ENCODE measurements at regions not wholly inside any gene's neighbourhood (a gene's known extent, or its start where the extent isn't known, plus 50 kb on each side); places are given as distances from the start of the nearest gene placed in this dataset.

GRCh38 chr13:73861136-73861535 is 273.1 kb downstream of the KLF12 start:
- DNase-seq (ENCODE audit: extremely low read depth, low read depth, low spot score) = no peak

GRCh38 chr13:73860501-73860900 is 273.7 kb downstream of the KLF12 start:
- DNase-seq (ENCODE audit: extremely low read depth, low read depth, low spot score) = no peak

GRCh38 chr13:73859841-73860240 is 274.4 kb downstream of the KLF12 start:
- DNase-seq (ENCODE audit: extremely low read depth, low read depth, low spot score) = no peak

- DNase-seq (ENCODE audit: extremely low read depth, low read depth, low spot score) = no peak
These were observed 277.1 kb downstream of the KLF12 start for GRCh38 chr13:73857106-73857505.

GRCh38 chr13:73851104-73851503 is 283.1 kb downstream of the KLF12 start:
- DNase-seq (ENCODE audit: extremely low read depth, low read depth, low spot score) = no peak

GRCh38 chr13:73850104-73850873 is 283.9 kb downstream of the KLF12 start:
- DNase-seq (ENCODE audit: extremely low read depth, low read depth, low spot score) = no peak

GRCh38 chr13:73849292-73849691 is 284.9 kb downstream of the KLF12 start:
- no peak for DNase-seq (ENCODE audit: extremely low read depth, low read depth, low spot score)

- DNase-seq (ENCODE audit: extremely low read depth, low read depth, low spot score) = no peak
These were observed 289.2 kb downstream of the KLF12 start for GRCh38 chr13:73844986-73845385.

- no peak for DNase-seq (ENCODE audit: extremely low read depth, low read depth, low spot score)
These were observed 291.6 kb downstream of the KLF12 start for GRCh38 chr13:73842626-73843025.

GRCh38 chr13:73842184-73842583 is 292.0 kb downstream of the KLF12 start:
- DNase-seq (ENCODE audit: extremely low read depth, low read depth, low spot score) = no peak

GRCh38 chr13:73837147-73837546 is 297.1 kb downstream of the KLF12 start:
- DNase-seq (ENCODE audit: extremely low read depth, low read depth, low spot score) = no peak

- no peak for DNase-seq (ENCODE audit: extremely low read depth, low read depth, low spot score)
These were observed 299.0 kb downstream of the KLF12 start for GRCh38 chr13:73835138-73835721.

- no peak for DNase-seq (ENCODE audit: extremely low read depth, low read depth, low spot score)
These were observed 300.7 kb downstream of the KLF12 start for GRCh38 chr13:73833325-73834070.

GRCh38 chr13:73832825-73833224 is 301.4 kb downstream of the KLF12 start:
- DNase-seq (ENCODE audit: extremely low read depth, low read depth, low spot score) = no peak

GRCh38 chr13:73832128-73832588 is 302.0 kb downstream of the KLF12 start:
- no peak for DNase-seq (ENCODE audit: extremely low read depth, low read depth, low spot score)

- DNase-seq (ENCODE audit: extremely low read depth, low read depth, low spot score) = no peak
These were observed 304.8 kb downstream of the KLF12 start for GRCh38 chr13:73829416-73829815.

GRCh38 chr13:73828811-73829210 is 305.4 kb downstream of the KLF12 start:
- DNase-seq (ENCODE audit: extremely low read depth, low read depth, low spot score) = no peak

GRCh38 chr13:73827434-73827833 is 306.8 kb downstream of the KLF12 start:
- DNase-seq (ENCODE audit: extremely low read depth, low read depth, low spot score) = no peak

- no peak for DNase-seq (ENCODE audit: extremely low read depth, low read depth, low spot score)
These were observed 309.1 kb downstream of the KLF12 start for GRCh38 chr13:73825143-73825542.

GRCh38 chr13:73822668-73823592 is 311.3 kb downstream of the KLF12 start:
- DNase-seq (ENCODE audit: extremely low read depth, low read depth, low spot score) = no peak

- DNase-seq (ENCODE audit: extremely low read depth, low read depth, low spot score) = no peak
These were observed 313.5 kb downstream of the KLF12 start for GRCh38 chr13:73820688-73821087.

All from glomerular endothelial cell (primary cell).